Mesothelial cell of epicardium (in vitro differentiated cells): ENCODE measurements at regions not wholly inside any gene's neighbourhood (a gene's known extent, or its start where the extent isn't known, plus 50 kb on each side); places are given as distances from the start of the nearest gene placed in this dataset.

Source experiments
- DNase-seq, 2 experiments: peaks; one replicate each; pipeline ENCODE4 v3.0.0; 2021; ENCODE audit warnings: low spot score in 2 of 2; ENCODE audit not compliant: unreplicated experiment in 2 of 2
- H3K27ac Mint-ChIP-seq: 2 replicates; pipeline ENCODE4 v1.8.0; 2021; ENCODE audit warnings: mixed read lengths
- H3K27me3 Mint-ChIP-seq: 2 replicates; pipeline ENCODE4 v1.8.0; 2021; ENCODE audit warnings: low read depth, mixed read lengths
- H3K36me3 Mint-ChIP-seq: 2 replicates; pipeline ENCODE4 v1.8.0; 2021; ENCODE audit warnings: mixed read lengths
- H3K4me1 Mint-ChIP-seq: 2 replicates; pipeline ENCODE4 v1.8.0; 2021; ENCODE audit warnings: mixed read lengths
- H3K4me3 Mint-ChIP-seq: 2 replicates; pipeline ENCODE4 v1.8.0; 2021; ENCODE audit warnings: mild to moderate bottlenecking, moderate library complexity, mixed read lengths
- H3K9me3 Mint-ChIP-seq: 2 replicates; pipeline ENCODE4 v1.8.0; 2021; ENCODE audit warnings: mixed read lengths
- TF ChIP-seq, protein P1 (sequence below): fragments of 200-600 bp; sonication (generic); IDR thresholded peaks from one replicate; pipeline ENCODE4 v1.5.0; 2021; ENCODE audit warnings: antibody characterized with exemption; ENCODE audit not compliant: unreplicated experiment

DNA sequence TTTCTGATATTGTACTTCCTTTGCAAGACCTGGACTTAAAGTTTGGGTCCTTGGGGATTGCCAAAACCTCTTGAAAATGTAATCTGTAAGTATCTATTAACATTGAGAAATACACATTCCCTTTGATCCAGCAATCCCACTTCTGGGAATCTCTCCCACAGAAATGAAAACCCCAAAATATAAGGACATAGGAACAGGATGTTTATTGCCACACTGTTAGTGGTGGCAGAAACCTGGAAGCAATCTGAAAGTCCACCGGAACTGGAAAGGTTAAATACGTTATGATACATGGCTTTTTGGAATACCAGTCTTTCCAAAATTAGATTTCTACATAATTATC lies 71.2 kb upstream of the STX18 start:
- TF ChIP-seq, protein P1, sequence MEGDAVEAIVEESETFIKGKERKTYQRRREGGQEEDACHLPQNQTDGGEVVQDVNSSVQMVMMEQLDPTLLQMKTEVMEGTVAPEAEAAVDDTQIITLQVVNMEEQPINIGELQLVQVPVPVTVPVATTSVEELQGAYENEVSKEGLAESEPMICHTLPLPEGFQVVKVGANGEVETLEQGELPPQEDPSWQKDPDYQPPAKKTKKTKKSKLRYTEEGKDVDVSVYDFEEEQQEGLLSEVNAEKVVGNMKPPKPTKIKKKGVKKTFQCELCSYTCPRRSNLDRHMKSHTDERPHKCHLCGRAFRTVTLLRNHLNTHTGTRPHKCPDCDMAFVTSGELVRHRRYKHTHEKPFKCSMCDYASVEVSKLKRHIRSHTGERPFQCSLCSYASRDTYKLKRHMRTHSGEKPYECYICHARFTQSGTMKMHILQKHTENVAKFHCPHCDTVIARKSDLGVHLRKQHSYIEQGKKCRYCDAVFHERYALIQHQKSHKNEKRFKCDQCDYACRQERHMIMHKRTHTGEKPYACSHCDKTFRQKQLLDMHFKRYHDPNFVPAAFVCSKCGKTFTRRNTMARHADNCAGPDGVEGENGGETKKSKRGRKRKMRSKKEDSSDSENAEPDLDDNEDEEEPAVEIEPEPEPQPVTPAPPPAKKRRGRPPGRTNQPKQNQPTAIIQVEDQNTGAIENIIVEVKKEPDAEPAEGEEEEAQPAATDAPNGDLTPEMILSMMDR = no peak
- no peak for DNase-seq

DNA sequence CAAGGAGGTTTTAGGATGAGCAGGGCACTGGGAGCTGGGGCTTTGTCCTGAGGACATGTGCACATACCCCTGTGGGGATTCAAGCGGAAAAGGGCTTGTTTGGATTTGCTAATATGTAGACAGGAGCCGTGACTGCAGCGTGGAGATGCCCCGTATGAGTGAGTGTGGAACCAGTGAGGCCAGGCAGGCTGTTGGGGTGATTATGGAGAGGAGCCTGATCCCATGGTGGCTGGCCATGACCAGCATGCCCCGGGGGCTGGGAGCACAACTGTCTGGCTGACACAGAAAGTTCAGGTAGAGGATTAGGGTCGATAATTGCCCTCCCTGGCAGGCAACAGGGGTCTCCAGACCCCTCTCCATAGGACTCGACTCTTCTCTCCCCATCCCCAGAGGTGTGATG lies 68.8 kb upstream of the STX18 start:
- no peak overlapping the region for H3K27ac Mint-ChIP-seq
- peaks cover 3% of the 10 kb centered on the region for H3K9me3 Mint-ChIP-seq
- H3K4me1 Mint-ChIP-seq = peaks cover 8% of the 10 kb centered on the region
- no peak overlapping the region for H3K4me3 Mint-ChIP-seq
- peaks cover 4% of the 10 kb centered on the region for H3K36me3 Mint-ChIP-seq
- TF ChIP-seq, protein P1 = no peak
- no peaks in the 10 kb centered on the region for H3K27me3 Mint-ChIP-seq
- DNase-seq = no peak

More for the DNA sequence above, 71.2 kb upstream of the STX18 start:
- Mint-ChIP-seq H3K4me1 (peaks cover 6% of the 10 kb centered on the region), H3K9me3 (peaks cover 3% of the 10 kb centered on the region), H3K36me3 (peaks cover 4% of the 10 kb centered on the region), H3K27ac (no peak overlapping the region), H3K4me3 (no peak overlapping the region), H3K27me3 (no peaks in the 10 kb centered on the region)

DNA sequence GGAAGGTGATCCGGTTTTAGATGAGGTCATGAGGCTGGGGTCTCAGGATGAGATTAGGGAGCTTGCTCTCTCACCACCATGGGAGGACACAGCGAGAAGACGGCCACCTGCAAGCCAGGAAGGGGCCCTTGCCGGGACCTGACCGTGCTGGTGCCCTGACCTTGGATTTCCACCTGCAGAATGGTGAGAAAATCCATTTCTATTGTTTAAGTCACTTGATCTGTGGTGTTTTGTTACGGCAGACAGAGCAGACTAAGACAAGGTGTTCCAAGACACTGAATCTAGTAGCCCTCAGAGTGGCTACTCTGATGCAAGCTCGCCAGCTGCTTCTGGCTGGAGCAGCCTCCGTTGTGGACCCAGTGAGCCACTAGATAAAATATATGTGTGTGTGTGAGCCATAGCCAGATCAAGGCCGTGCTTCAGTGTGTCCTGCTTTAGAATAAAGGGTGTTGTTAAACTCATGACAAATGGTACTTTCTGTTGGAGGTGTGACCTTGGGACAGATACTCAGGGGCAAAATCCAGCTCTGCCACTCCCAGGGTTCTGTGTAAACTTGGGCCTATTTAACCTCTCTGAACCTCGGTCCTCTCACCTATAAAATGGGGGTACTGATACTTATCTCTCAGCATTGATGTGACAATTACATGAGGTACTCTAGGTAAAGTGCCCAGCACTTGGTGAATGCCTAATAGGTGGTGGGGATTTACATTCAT lies 67.9 kb upstream of the STX18 start:
- no peak overlapping the region for H3K4me3 Mint-ChIP-seq

DNA sequence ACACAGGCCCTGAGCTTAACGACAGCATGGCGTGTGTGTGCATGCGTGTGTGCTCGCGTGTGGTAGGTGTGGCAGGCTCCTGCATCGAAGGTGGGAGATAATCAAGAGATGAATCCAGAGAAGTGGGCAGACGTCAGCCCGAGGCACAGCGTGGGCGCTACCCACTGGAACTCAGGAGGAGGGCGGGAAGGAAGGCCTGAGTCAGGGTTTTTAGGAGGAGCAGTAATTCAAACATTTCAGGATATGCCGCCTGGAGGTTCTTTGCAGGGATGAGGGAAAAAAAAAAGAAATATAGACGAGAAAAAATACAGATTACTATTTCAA lies 66.3 kb upstream of the STX18 start:
- TF ChIP-seq, protein P1 = no peak
- Mint-ChIP-seq H3K4me3 (no peak overlapping the region), H3K27me3 (no peaks in the 10 kb centered on the region), H3K36me3 (peaks cover 2% of the 10 kb centered on the region), H3K27ac (peak overlapping the region; percentile 1), H3K4me1 (peaks cover 14% of the 10 kb centered on the region), H3K9me3 (peaks cover 3% of the 10 kb centered on the region)
- DNase-seq = no peak

More for the DNA sequence above, 67.9 kb upstream of the STX18 start:
- no peak for DNase-seq
- Mint-ChIP-seq H3K36me3 (peaks cover 4% of the 10 kb centered on the region), H3K9me3 (peaks cover 3% of the 10 kb centered on the region), H3K27ac (no peak overlapping the region), H3K4me1 (peaks cover 8% of the 10 kb centered on the region), H3K27me3 (no peaks in the 10 kb centered on the region)
- TF ChIP-seq, protein P1 = no peak

DNA sequence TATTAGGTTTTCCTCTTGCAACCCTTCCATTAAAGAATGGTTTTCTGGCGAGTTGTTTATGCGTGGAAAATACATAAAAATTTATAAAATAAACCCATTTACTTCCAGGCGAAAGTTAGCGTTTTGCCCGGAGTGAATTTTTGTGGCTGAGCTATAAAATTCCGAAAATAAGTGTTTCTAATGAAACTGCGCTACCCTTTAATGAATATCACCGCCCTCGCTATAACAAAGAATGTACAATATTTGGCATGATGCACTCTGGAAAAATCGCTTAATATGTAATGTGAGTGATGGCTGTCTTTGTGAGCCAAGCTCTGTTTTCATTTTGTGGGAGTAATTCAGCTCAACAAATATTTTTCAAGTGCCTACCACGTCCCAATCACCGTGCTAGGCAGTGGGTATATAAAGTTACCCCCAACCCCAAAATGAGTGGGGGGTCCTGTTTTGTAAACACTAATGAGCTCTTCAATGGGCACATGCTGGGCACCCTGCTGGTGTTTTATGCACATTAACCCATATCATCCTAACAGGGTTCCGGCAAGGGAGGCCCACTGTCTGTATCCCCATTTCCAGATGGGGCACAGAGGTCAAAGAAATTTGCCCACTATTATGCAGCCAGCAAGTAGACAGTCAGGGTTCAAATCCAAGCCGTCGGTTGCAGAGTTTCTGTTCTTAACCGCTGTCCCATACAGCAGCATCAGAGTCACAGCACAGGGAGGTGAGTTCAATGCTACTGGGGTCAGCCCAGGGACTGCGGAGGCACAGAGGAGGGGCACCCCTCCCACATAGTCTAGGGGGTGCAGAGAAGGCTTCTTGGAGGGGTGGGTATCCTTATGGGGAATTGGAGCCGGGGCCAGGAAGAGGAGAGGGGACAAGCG lies 65.7 kb upstream of the STX18 start:
- Mint-ChIP-seq H3K36me3 (peaks cover 6% of the 10 kb centered on the region), H3K4me1 (peaks cover 14% of the 10 kb centered on the region), H3K27me3 (no peaks in the 10 kb centered on the region), H3K9me3 (peaks cover 3% of the 10 kb centered on the region), H3K27ac (peak overlapping the region; percentile 1), H3K4me3 (no peak overlapping the region)
- DNase-seq = no peak
- TF ChIP-seq, protein P1 = no peak
